A673 (cell line): ENCODE measurements at regions not wholly inside any gene's neighbourhood (a gene's known extent, or its start where the extent isn't known, plus 50 kb on each side); places are given as distances from the start of the nearest gene placed in this dataset.

Experiments
- CTCF ChIP-seq: fragments of 300-800, 200-600 bp; sonication (generic); conservative IDR thresholded peaks from 2 replicates; pipeline ENCODE4 v1.5.1; 2017; ENCODE audit warnings: low read depth, mild to moderate bottlenecking, antibody characterized with exemption, low read length, moderate library complexity, mixed read lengths
- EZH2 ChIP-seq: fragments of 200-600 bp; sonication (generic); IDR thresholded peaks from 2 replicates; pipeline ENCODE4 v1.6.1; 2017; ENCODE audit warnings: borderline replicate concordance, low read depth, mild to moderate bottlenecking, mixed read lengths, antibody characterized with exemption, low read length; ENCODE audit not compliant: poor library complexity, severe bottlenecking

GRCh38 chr2:102080451-102081242 is 61.9 kb upstream of the IL1R1 start:
- TF ChIP-seq CTCF (no peak), EZH2 (no peak)
